HS-5 (cell line): ENCODE measurements at regions not wholly inside any gene's neighbourhood (a gene's known extent, or its start where the extent isn't known, plus 50 kb on each side); places are given as distances from the start of the nearest gene placed in this dataset.

Experiments used
- DNase-seq: peaks from one replicate; pipeline ENCODE4 v3.0.0-alpha.2; 2012; ENCODE audit warnings: low read depth

DNA sequence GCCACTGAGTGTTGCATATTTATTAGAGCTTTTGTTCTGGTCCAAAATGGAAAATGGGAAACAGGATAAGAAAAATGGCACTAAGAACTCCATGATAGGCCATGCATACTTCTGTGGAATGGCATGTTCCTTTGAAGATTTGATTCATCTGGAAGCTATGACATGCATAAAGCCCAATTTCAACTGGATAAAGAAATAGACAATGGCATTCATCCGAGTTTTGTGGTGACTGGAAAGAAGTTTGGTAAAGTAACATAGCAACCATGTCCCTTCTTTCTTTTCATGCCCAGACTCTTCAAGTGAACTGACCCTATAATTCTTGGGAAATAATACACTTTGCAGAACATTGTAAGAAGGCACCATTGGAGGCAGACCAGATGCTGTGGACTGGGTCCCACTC is 368.4 kb upstream of the IL12A start:
- no peak for DNase-seq

DNA sequence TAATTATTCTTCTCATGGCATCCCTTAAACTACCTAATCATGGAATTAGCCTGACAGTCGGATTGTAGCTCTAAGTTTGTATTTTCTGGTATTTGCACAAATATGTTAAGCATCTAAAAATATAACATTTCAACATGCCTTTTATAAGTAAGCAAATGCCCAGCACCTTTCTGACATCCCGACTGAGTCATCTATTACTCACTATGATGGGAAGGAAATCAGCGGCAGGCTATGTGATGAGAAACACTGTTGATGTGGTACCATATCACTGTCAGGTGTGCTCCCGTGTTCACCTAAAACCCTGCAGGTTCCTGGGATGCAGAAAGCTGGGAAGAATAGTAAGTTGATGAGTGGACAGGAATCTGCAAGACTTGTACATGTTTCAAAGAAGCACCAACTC is 367.8 kb upstream of the IL12A start:
- DNase-seq = peak; percentile 76

DNA sequence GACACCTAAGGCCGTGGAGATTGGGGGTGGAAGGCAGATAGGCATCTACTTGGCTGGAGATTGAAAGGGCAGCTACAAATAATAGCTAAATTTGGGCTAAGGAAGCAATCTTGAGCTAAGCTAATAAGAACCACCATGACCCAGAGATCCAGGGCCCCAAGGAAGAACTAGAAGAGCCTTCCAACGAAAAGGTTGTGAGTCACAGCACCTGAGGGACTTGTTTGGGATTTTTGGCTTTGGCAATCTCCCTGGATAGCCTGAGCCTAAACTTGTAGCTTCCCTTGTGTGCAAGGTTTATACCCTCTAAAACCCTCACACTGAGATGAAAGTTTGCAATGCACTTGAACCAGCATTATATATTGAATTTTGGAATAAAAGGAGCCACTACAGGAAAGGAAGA is 364.0 kb upstream of the IL12A start:
- DNase-seq = no peak

DNA sequence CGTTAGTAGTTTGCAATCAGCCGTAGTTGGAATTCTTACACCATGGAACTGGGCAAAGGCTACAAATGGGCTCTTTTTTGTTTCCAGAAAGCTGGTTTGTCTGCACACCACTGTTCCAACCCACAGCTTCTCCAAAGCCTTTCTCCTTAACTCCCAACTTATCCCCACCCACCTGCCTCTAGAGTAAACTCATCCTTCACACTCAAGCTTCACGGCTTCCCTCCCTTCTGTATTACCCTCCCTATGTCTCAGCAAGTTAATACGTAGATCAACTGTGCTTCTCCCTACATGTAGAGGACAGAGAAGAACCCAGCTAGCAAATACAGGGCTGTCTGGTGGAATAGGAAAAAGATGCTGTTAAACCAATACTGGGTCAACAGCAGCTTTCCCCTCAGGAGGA is 363.0 kb upstream of the IL12A start:
- DNase-seq = no peak

DNA sequence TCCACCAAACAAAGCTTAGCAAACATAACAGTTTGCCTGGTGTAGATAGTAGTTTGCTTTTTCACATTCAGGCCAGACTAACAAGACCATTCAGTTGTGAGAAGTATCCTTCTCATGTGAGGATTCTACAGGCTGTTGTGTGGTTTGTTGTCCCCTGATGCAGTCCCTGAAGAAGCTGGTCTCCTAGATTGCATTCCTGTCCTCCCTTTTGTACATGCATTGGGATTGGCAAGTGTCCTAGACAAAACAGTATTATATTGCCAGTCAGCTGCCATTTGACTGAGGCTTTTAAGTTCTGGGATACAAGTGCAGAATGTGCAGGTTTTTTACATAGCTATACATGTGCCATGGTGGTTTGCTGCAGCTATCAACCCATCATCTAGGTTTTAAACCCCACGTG is 362.0 kb upstream of the IL12A start:
- no peak for DNase-seq

DNA sequence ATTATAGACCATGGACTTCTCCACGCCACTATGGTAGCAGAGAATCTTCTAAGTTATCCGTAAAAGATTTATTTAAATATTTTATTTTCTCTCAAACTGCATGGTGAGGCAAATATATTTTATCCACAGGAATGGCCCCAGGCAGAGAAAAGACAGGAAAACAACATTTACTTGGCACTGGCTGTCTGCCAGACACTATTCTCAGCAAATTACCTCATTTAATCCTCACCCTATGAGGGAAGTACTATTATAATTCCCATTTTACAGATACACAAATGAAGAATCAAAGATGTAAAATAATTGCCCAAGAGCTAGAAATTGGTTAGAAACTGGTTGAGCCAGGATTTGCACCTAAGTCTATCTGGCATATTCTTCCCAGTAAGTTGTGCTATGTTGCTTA is 361.4 kb upstream of the IL12A start:
- no peak for DNase-seq

DNA sequence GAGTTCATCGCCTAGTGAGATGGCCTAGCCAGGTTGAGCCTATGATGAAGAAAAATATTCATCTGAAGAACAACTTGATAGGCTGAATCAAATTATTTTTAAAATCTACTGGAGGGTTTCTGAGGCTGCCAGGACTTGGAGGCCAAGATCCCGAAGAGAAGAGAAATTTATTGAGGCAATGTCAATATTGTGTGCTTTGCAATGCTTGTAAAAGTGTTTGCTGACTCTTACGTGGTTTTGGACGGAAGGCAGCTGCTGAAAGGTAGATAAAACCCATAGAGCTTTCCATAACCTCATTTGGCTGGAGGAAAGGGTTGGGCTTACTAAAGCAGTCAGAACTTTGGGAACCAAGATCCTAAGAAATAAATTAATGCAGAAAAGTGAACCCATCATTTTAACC is 361.0 kb upstream of the IL12A start:
- DNase-seq = no peak

DNA sequence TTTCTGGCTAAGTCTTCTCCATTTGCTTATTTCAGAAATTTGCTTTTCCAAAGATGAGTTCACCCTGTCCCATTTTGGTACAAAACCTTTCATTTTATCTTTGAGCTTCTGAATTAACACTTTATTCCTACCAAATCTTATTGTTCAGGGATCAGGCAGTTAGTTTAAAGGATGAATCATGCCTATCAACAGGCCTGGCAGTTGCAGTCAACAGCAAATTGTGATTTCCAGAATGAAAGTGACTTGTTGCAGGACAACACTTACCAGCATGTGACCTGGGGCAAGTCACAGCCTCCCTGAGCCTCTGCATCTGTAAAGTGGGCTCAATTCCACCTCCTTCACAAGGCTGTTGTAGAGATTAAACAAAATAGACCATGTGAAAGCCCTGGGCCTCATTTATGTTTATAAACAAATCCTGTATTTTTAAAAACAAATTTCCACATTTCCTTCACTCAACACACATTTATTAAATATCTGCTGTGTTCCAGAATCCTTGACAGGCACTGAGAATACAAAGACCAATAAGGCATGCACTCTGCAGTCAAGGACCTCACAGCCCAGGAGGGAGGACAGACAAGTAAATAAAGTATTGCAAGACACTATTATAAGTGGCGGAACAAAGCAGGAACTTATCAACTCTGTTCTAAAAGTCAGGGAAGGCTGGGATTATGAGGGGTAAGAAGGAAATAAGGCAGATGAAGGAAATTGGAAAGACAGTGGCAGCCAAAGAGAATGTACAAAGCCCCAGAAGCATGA is 359.1 kb upstream of the IL12A start:
- DNase-seq = no peak

DNA sequence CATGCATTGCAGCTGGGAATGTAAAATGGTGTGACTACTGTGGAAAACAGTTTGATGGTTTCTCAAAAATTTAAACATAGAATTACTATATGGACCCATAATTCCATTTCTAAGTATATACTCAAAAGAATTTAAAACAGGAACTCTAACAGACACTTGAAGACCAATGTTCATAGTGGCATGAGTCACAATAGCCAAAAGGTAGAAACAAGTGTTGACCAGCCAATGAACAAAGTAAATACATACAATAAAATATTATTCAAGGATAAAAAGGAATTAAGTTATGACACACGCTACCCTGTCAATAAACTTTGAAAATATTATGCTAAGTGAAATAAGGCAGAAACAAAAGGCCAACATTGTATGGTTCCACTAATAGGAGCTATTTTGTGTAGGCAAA is 357.4 kb upstream of the IL12A start:
- no peak for DNase-seq

DNA sequence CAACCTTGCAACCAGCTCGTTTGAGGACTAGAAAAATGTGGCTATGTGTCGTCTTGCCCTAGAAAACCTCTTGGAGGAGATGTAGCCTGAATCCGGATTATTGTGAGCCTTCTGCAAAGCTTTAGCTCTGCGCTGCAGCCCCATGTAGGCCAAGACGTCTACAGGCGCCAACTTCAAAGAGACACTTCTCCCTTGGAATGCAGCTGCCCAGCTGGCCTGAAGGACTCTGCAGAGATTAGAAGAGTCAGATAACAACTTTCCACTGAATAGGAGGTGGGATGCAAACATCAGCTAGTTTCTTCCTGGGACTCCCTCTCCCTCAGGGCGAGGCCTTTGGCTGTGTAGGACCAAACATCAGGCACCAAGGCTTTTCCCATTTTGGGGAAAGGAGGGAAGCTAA is 356.5 kb upstream of the IL12A start:
- no peak for DNase-seq

DNA sequence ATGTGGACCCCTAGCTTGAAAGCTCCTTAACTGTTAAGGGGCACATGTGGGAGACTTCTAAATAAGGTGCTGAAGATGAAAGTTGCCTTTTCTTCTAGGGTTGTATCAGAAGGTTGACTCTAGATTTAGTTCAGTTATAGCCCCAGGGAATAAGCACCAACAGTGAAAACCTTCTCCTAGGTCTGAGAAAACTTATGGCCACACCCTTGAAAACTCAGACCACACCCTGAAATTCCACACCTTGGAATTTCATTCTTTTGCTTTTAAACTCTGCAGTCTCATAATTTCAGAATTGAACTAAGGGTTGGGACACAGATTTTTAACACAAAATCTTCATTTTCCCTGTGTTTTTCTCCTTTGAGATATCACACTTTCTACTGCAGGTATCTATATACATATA is 355.8 kb upstream of the IL12A start:
- DNase-seq = no peak

DNA sequence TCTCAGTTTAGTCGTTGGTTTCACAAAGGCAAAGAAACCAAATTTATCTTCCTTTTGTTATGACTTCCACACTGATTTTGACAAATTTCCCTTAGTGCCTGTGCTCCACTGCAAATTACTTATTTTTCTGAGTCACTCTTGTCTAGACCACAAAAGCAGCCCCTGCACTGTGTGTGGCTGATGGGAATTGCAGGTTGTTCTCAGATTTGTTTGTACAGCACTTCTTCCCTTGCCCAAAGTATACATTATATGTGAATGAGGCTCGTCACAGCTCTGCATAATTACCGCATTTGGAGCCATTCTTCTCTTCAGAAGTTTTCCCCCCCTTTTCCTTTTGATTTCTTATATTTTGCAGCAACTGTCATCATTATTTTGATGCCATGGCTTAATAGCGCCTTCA is 354.2 kb upstream of the IL12A start:
- no peak for DNase-seq

DNA sequence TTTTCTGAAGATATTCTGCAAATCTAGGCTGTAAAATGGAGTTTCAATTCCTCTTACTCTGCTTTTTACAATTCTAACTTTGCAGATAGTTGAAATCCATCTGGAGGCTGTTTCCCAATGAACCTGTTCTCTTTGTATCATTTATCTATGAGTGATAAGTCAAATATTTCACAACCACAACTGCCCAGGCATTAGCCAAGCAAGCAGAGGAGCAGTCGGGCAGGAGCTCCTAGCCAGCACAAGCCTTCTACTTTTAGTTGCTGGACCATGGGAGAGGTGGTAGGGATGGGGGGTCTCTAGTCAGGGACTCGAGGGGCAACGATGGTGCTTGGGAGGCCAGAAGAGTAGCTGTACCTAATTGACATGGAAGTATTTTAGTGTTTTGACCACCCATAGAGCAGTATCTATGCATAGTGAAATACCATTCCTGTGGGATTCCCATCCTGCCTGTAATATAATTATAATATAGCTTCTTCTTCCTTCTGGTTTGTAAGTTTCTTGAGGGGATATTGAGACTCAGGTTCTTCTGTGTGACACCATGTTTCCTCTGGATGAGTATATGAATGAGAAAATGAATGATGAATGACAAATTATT is 353.5 kb upstream of the IL12A start:
- no peak for DNase-seq

DNA sequence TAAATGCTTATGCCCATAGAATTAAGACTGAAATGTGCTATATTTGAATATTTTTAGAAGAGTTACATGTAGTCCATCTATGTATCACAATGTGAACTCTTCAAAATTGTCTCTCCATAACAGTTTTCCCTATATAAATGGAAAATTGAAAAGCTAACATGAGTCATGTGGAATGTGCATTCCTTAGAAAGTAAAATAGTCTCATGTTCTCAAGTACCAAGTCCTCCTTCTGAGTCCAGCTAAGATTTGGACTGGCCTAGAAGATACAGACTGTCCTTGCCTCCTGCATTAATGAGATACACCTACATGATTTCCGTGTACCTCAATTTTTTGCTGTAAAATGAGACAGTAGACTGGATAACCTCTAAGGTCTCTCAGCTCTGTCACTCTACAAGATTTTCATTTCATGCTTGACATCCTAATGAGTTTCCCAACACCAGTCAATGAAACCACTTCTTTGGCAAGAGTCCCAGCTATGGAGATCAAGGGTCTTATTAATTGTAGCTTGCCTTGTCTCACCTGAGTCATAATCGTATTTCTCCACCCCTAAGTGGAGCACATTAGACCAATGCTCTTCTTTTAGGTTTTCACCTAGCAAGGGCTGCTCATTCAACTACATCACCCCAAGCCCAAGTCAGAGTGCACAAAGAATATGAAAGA is 350.6 kb upstream of the IL12A start:
- DNase-seq = peak; percentile 64

DNA sequence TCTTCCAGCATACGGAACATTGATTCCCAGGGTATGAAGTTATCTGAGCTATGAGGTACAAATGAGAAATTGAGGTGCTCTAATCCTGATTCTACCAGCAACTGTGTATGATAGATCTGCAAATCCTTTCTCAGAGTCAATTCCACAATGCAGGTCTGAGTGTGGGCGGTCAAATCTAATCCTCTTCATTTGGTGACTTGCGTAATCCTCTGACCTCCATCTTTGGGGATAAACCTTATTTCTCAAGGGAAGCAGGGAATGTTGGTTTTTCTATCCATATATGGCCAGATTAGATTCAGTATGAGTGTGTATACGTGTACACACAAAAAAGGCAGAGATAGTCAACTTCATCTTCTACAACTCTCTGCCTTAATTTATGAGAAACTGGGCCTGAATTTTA is 348.4 kb upstream of the IL12A start:
- DNase-seq = no peak

DNA sequence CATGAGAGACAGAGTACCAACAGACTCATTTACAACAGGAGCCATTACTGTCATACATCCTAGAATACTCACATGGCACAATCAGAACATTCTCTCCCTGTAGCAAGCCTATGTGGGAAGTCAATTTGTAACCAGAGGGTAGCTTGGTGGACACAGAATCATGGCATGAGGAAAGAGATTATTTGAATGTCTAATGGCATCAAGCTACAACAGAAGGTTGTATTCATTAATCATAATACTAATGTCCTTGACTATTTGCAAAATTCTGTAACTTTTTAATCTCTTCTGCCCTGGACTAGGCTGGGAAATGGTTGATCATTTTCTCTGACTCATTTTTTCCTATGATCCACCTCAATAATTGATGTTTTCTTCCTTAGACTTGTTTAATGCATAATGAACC is 345.2 kb upstream of the IL12A start:
- no peak for DNase-seq

DNA sequence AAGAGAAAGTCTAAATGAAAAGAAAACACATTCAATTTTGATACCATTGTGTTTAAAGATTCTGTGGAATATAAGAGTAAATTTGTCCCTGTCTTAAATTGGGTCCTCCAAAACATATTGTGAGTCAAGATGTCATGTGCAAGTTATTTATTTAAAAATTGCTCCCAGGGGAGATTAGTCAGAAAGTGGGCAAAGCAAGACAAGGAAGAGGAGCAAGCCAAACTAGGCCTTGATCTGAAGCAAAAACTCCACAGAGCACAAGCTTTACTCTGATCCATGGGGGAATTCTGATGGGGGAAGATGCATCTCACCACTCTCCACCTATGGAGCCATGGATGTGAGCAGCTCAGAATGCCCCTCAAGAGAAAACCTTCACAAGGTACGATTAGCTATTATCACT is 342.8 kb upstream of the IL12A start:
- peak; percentile 50 for DNase-seq

DNA sequence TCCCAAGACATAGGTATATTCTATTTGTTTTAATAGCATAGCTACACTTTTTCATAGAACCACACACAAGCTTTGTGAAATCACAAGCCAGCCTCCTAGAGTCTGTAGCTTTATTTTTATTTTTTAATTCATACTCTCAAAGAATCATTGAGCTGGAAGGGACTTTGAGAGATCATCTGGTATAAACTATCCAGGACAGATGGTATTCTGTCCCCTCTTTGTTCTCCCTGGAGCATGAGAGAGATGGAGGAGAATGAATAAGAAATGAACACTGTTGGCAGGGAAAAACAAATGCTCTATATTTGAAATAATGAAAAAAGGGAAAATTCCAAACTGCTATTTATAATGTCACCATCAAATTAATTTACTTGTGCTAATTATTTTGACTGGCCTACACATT is 338.7 kb upstream of the IL12A start:
- DNase-seq = no peak

DNA sequence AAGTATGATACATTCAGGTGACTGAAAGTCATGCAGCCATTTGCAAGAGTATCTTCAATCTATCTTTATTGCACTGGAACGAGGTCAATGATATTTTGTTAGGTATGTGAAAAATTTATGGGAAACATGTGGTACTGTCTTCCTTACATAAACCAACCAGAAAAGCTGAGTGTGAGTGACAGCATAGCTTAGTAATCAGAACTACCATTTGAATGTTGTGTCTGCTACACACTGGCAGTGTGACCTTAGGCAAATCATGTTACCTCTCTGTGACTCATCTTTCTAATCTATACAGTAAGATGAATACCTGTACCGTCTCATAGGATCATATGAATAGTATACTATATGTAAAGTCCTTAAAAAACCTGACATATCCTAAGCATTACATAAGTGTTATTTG is 337.9 kb upstream of the IL12A start:
- no peak for DNase-seq

DNA sequence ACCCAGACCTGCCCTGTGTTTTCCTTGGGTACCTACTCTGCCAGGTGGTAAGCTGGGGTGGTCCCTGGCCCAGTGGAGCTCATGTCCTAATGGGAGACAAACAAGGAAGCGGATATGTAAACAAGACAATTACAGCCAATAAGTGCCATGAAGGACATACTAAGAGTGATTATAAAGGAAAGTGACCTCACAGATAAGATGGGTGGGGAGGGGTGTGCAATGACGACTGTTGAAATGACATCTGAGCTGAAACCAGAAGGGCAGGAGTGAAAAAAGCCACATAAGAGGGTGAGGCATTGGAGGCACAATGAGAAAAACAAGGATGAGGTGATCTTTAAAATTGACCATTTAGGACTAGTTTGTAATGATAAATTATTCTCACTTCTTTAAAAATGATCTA is 336.2 kb upstream of the IL12A start:
- DNase-seq = no peak

DNA sequence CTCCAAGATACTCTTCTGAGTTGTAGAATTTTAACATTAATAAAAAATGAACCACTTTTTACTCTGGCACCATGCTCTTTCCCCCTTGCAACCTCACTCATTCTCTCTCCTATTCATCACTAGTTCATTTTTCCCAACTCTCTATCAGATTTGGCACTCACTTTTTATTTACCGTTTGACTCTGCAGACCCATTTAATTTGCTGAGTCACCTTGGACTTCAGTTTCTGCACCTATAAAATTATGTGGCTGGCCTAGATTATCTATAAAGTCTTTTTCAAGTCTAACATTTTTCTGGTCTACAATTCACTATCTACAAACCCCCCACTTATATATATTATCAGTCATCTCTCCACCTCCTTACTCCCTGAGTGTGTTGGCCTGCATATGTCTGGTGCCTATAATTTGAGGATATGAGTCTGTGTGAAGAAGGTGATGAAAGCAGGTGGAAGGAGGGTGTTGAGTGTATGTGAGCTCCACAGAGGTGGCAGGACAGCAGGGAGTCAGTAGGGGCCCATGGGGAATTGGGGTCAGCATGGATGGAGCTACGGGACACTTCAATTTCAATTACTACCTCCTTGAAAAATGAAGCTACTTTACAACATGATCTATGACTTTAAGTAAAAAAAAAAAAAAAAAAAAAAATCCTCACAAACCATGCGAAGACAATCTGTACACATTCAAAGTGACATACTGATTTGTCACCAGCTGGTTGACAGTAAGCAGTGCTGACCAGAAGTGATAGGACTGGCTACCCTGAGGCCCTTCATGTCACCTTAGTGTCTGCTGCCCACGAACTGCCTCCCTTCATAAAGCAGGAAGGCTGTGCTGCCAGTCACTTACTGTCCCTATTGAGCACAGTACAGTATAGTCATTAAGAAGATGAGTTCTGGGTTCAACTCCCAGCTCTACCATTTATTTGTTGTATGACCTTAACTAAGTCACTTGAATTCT is 334.2 kb upstream of the IL12A start:
- DNase-seq = no peak

DNA sequence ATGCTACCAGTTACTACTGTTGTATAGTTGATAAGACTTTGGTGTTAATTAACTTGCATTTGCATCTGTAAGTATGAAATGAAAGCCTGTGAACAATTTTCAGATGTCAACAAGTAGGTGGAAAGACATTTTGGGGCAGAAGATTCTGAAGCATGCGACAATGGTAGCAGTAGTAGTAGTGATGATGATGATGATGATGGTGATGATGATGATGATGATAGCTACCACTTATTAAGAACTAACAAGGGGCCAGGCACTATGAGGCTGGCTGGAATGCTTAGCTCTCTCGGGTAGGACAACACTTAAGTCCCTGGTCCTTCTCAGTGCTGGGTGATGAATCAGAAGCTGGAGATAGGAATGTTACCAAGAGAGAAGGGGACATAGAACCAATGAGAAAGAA is 333.4 kb upstream of the IL12A start:
- DNase-seq = no peak

DNA sequence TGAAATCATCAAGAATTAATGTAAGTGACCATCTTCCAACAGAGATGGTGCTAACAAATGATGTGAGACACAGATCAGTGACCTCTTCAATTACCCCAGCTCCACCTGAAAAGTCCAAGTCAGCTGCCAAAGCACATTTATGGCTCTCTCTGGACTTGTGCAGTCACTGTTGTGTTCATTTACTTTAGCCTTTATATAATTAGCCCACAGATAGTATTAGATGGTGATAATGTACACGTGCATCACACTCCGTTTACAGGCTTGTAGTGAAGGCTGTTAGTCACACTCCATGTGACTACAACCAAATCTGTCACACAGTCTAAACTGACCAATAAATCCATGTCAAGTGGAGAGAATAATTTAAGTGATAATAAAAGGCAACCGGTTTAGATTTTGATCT is 331.5 kb upstream of the IL12A start:
- no peak for DNase-seq
